ENCODE measurements at regions not wholly inside any gene's neighbourhood (a gene's known extent, or its start where the extent isn't known, plus 50 kb on each side); places are given as distances from the start of the nearest gene placed in this dataset.

- ATAC-seq, result peak; percentile 38 to 46 (median 43)
- no peak for TF ChIP-seq CTCF (IDR thresholded peaks at IDR 0.05)
- Histone ChIP-seq H3K9me3 (ENCODE audit: control insufficient read depth, insufficient read depth, low read length) (no peaks in the 10 kb centered on the region), H3K27ac (ENCODE audit: low read length) (no peak overlapping the region), H3K36me3 (ENCODE audit: control insufficient read depth, insufficient read depth, low read length) (no peaks in the 10 kb centered on the region), H3K27me3 (ENCODE audit: control insufficient read depth, insufficient read depth, low read length) (no peaks in the 10 kb centered on the region), H3K4me3 (ENCODE audit: low read length) (no peak overlapping the region), H3K4me1 (ENCODE audit: control insufficient read depth, insufficient read depth, low read length) (no peaks in the 10 kb centered on the region)
- Mint-ChIP-seq H3K36me3 (no peaks in the 10 kb centered on the region), H3K27me3 (ENCODE audit: low read depth in 2 of 2) (no peaks in the 10 kb centered on the region), H3K9me3 (no peaks in the 10 kb centered on the region), H3K4me1 (peaks cover 23 to 36% of the 10 kb centered on the region in 2 donors), H3K4me3 (no peak overlapping the region), H3K27ac (peak overlapping the region in 1 of 2 donors; percentile 15)
- intact Hi-C loops (cut with micrococcal nuclease), result no loop called here
- WGBS (ENCODE audit: insufficient coverage), result 20% methylated on average over 1 of the region's 3 CpGs
- DNase-seq, result no peak
Observed at GRCh38 chr7:17043012-17043877, 161.5 kb upstream of the AGR3 start.

- WGBS (ENCODE audit: insufficient coverage), result 97% methylated on average over 2 of the region's 2 CpGs
- intact Hi-C loops (cut with micrococcal nuclease), result no loop called here
- Histone ChIP-seq H3K27ac (ENCODE audit: low read length) (no peak overlapping the region), H3K4me3 (ENCODE audit: low read length) (no peak overlapping the region), H3K9me3 (ENCODE audit: control insufficient read depth, insufficient read depth, low read length) (no peaks in the 10 kb centered on the region), H3K27me3 (ENCODE audit: control insufficient read depth, insufficient read depth, low read length) (no peaks in the 10 kb centered on the region), H3K4me1 (ENCODE audit: control insufficient read depth, insufficient read depth, low read length) (no peaks in the 10 kb centered on the region), H3K36me3 (ENCODE audit: control insufficient read depth, insufficient read depth, low read length) (no peaks in the 10 kb centered on the region)
- Mint-ChIP-seq H3K4me3 (no peak overlapping the region), H3K9me3 (no peaks in the 10 kb centered on the region), H3K4me1 (peaks cover 15 to 28% of the 10 kb centered on the region in 2 donors), H3K27ac (no peak overlapping the region), H3K27me3 (ENCODE audit: low read depth in 2 of 2) (no peaks in the 10 kb centered on the region), H3K36me3 (no peaks in the 10 kb centered on the region)
- DNase-seq (no peak), ATAC-seq (no peak)
- TF ChIP-seq CTCF (IDR thresholded peaks at IDR 0.05), result no peak
Observed at GRCh38 chr7:17044396-17044795, 162.6 kb upstream of the AGR3 start.

- no peak overlapping the region for H3K4me3 Mint-ChIP-seq
- H3K4me1 Mint-ChIP-seq, result peaks cover 15 to 28% of the 10 kb centered on the region in 2 donors
- intact Hi-C loops (cut with micrococcal nuclease), result no loop called here
- no peak for TF ChIP-seq CTCF (IDR thresholded peaks at IDR 0.05)
- no peak overlapping the region for H3K4me3 ChIP-seq (ENCODE audit: low read length)
- H3K36me3 ChIP-seq (ENCODE audit: control insufficient read depth, insufficient read depth, low read length), result no peaks in the 10 kb centered on the region
- no peaks in the 10 kb centered on the region for H3K27me3 ChIP-seq (ENCODE audit: control insufficient read depth, insufficient read depth, low read length)
- H3K36me3 Mint-ChIP-seq, result no peaks in the 10 kb centered on the region
- H3K9me3 Mint-ChIP-seq, result no peaks in the 10 kb centered on the region
- ATAC-seq (peak in 2 of 3 donors; percentile 38 to 53), DNase-seq (no peak)
- H3K9me3 ChIP-seq (ENCODE audit: control insufficient read depth, insufficient read depth, low read length), result no peaks in the 10 kb centered on the region
- WGBS (ENCODE audit: insufficient coverage), result 44% methylated on average over 2 of the region's 2 CpGs
- no peak overlapping the region for H3K27ac Mint-ChIP-seq
- no peaks in the 10 kb centered on the region for H3K27me3 Mint-ChIP-seq (ENCODE audit: low read depth in 2 of 2)
- H3K27ac ChIP-seq (ENCODE audit: low read length), result no peak overlapping the region
- no peaks in the 10 kb centered on the region for H3K4me1 ChIP-seq (ENCODE audit: control insufficient read depth, insufficient read depth, low read length)
Observed at GRCh38 chr7:17044861-17045260, 163.1 kb upstream of the AGR3 start.

- no peaks in the 10 kb centered on the region for H3K36me3 Mint-ChIP-seq
- intact Hi-C loops (cut with micrococcal nuclease), result no loop called here
- H3K27ac Mint-ChIP-seq, result no peak overlapping the region
- peaks cover 14 to 24% of the 10 kb centered on the region in 2 donors for H3K4me1 Mint-ChIP-seq
- no peaks in the 10 kb centered on the region for H3K9me3 Mint-ChIP-seq
- H3K4me1 ChIP-seq (ENCODE audit: control insufficient read depth, insufficient read depth, low read length), result no peaks in the 10 kb centered on the region
- no CpG with 5 or more reads among the region's 2 CpGs for WGBS (ENCODE audit: insufficient coverage)
- ATAC-seq, result no peak
- no peak overlapping the region for H3K27ac ChIP-seq (ENCODE audit: low read length)
- no peaks in the 10 kb centered on the region for H3K27me3 Mint-ChIP-seq (ENCODE audit: low read depth in 2 of 2)
- no peaks in the 10 kb centered on the region for H3K9me3 ChIP-seq (ENCODE audit: control insufficient read depth, insufficient read depth, low read length)
- no peak overlapping the region for H3K4me3 ChIP-seq (ENCODE audit: low read length)
- DNase-seq, result no peak
- no peaks in the 10 kb centered on the region for H3K27me3 ChIP-seq (ENCODE audit: control insufficient read depth, insufficient read depth, low read length)
- TF ChIP-seq CTCF (IDR thresholded peaks at IDR 0.05), result no peak
- no peaks in the 10 kb centered on the region for H3K36me3 ChIP-seq (ENCODE audit: control insufficient read depth, insufficient read depth, low read length)
- no peak overlapping the region for H3K4me3 Mint-ChIP-seq
Observed at GRCh38 chr7:17046259-17046658, 164.5 kb upstream of the AGR3 start.
